PC-9 (cell line): ENCODE measurements at regions not wholly inside any gene's neighbourhood (a gene's known extent, or its start where the extent isn't known, plus 50 kb on each side); places are given as distances from the start of the nearest gene placed in this dataset.

Experiments used
- CTCF ChIP-seq: fragments of 200-600 bp; sonication (generic); conservative IDR thresholded peaks from 2 replicates; pipeline ENCODE4 v1.6.1; 2017; ENCODE audit warnings: mixed run types, antibody characterized with exemption, mild to moderate bottlenecking, moderate library complexity
- EZH2 ChIP-seq: fragments of 200-600 bp; sonication (generic); IDR thresholded peaks from 2 replicates; pipeline ENCODE4 v1.8.0; 2017; ENCODE audit warnings: antibody characterized with exemption, low read depth

- TF ChIP-seq CTCF, result no peak
- TF ChIP-seq EZH2, result no peak
These were observed 970.4 kb downstream of the BRD1 start for GRCh38 chr22:48857202-48857805.
